HEK293T (cell line): ENCODE measurements at regions not wholly inside any gene's neighbourhood (a gene's known extent, or its start where the extent isn't known, plus 50 kb on each side); places are given as distances from the start of the nearest gene placed in this dataset.

Source experiments
- CTCF ChIA-PET: fragments of 350-600 bp; formaldehyde crosslinking; extraction: SDS; loops from one replicate; lab custom pipeline; 2021; ENCODE audit warnings: antibody characterized with exemption, inconsistent platforms; lab: Yijun Ruan, JAX
- POLR2A ChIA-PET: fragments of 350-600 bp; formaldehyde crosslinking; extraction: SDS; loops from one replicate; lab custom pipeline; 2020; ENCODE audit warnings: antibody characterized with exemption, inconsistent platforms; lab: Yijun Ruan, JAX
- DNase-seq: peaks from one replicate; pipeline ENCODE4 v3.0.0; 2012; ENCODE audit warnings: mixed read lengths; ENCODE audit errors: extremely low spot score
- ARNT ChIP-seq: fragments of 450-650 bp; IDR thresholded peaks from 2 replicates; pipeline ENCODE4 v1.6.1; 2017; ENCODE audit warnings: mild to moderate bottlenecking
- BHLHE40 ChIP-seq: fragments of 450-650 bp; IDR thresholded peaks from 2 replicates; pipeline ENCODE4 v1.6.1; 2016; ENCODE audit warnings: mild to moderate bottlenecking, moderate library complexity, borderline replicate concordance
- CTBP1 ChIP-seq: fragments of 450-650 bp; IDR thresholded peaks from 2 replicates; pipeline ENCODE4 v1.6.1; 2016; ENCODE audit warnings: borderline replicate concordance
- ELF4 ChIP-seq: fragments of 450-650 bp; IDR thresholded peaks from 2 replicates; pipeline ENCODE4 v1.6.1; 2017; ENCODE audit warnings: antibody characterized with exemption
- FOXA1 ChIP-seq: fragments of 450-650 bp; IDR thresholded peaks from 2 replicates; pipeline ENCODE4 v1.6.1; 2016; ENCODE audit warnings: mild to moderate bottlenecking
- FOXK2 ChIP-seq: fragments of 450-650 bp; IDR thresholded peaks from 2 replicates; pipeline ENCODE4 v1.6.1; 2016; ENCODE audit warnings: mild to moderate bottlenecking
- FOXM1 ChIP-seq: fragments of 450-650 bp; IDR thresholded peaks from 2 replicates; pipeline ENCODE4 v1.6.1; 2017; ENCODE audit warnings: mild to moderate bottlenecking, borderline replicate concordance
- HDGF ChIP-seq: fragments of 450-650 bp; IDR thresholded peaks from 2 replicates; pipeline ENCODE4 v1.6.1; 2017; ENCODE audit warnings: antibody characterized with exemption, borderline replicate concordance
- L3MBTL2 ChIP-seq: fragments of 450-650 bp; conservative IDR thresholded peaks from 2 replicates; pipeline ENCODE4 v1.6.1; 2016; ENCODE audit warnings: mild to moderate bottlenecking
- LEF1 ChIP-seq: fragments of 450-650 bp; IDR thresholded peaks from 2 replicates; pipeline ENCODE4 v1.6.1; 2017; ENCODE audit warnings: mild to moderate bottlenecking, borderline replicate concordance
- NFRKB ChIP-seq: fragments of 450-650 bp; IDR thresholded peaks from 2 replicates; pipeline ENCODE4 v1.6.1; 2016; ENCODE audit warnings: mild to moderate bottlenecking, moderate library complexity
- PKNOX1 ChIP-seq: fragments of 450-650 bp; IDR thresholded peaks from 2 replicates; pipeline ENCODE4 v1.6.1; 2016
- SP1 ChIP-seq: fragments of 450-650 bp; IDR thresholded peaks from 2 replicates; pipeline ENCODE4 v1.6.1; 2017
- SUZ12 ChIP-seq: fragments of 450-650 bp; IDR thresholded peaks from 2 replicates; pipeline ENCODE4 v1.6.1; 2016; ENCODE audit warnings: mild to moderate bottlenecking
- TARDBP ChIP-seq: fragments of 450-650 bp; IDR thresholded peaks from 2 replicates; pipeline ENCODE4 v1.6.1; 2016
- ZNF384 ChIP-seq: fragments of 450-650 bp; IDR thresholded peaks from 2 replicates; pipeline ENCODE4 v1.6.1; 2016

- CTCF ChIA-PET = no interaction called here
- TF ChIP-seq SUZ12 (no peak), BHLHE40 (no peak), LEF1 (no peak), L3MBTL2 (no peak), CTBP1 (no peak), ELF4 (no peak), TARDBP (no peak), FOXA1 (no peak), PKNOX1 (no peak), NFRKB (no peak)
- POLR2A ChIA-PET = no interaction called here
- DNase-seq = no peak
Observed at GRCh38 chr9:126750941-126751725, 53.7 kb upstream of the ZBTB43 start.

GRCh38 chr9:126752376-126752775 lies 52.5 kb upstream of the ZBTB43 start:
- no peak for TF ChIP-seq FOXM1
- TF ChIP-seq HDGF = no peak
- TF ChIP-seq BHLHE40 = no peak
- TF ChIP-seq ARNT = no peak
- TF ChIP-seq ELF4 = no peak
- no peak for TF ChIP-seq LEF1
- no peak for TF ChIP-seq ZNF384
- TF ChIP-seq NFRKB = no peak
- TF ChIP-seq CTBP1 = no peak
- no peak for TF ChIP-seq FOXK2
- no peak for TF ChIP-seq SUZ12
- TF ChIP-seq PKNOX1 = no peak
- no peak for TF ChIP-seq L3MBTL2
- TF ChIP-seq TARDBP = no peak
- no peak for TF ChIP-seq SP1
- TF ChIP-seq FOXA1 = no peak
- no peak for DNase-seq
- ChIA-PET CTCF (interaction anchor here (0.9 kb wide), 1 partner anchor 11 kb away, joined by 4 read pairs; no protein-coding TSS in a partner anchor), POLR2A (no interaction called here)

- TF ChIP-seq CTBP1 = no peak
- no peak for TF ChIP-seq ARNT
- no peak for TF ChIP-seq FOXA1
- TF ChIP-seq TARDBP = no peak
- no peak for TF ChIP-seq L3MBTL2
- TF ChIP-seq SUZ12 = no peak
- TF ChIP-seq NFRKB = no peak
- no peak for TF ChIP-seq BHLHE40
- no peak for TF ChIP-seq FOXM1
- no peak for TF ChIP-seq SP1
- TF ChIP-seq ELF4 = no peak
- TF ChIP-seq LEF1 = no peak
- DNase-seq = no peak
- ChIA-PET CTCF (interaction anchor here (0.9 kb wide), 1 partner anchor 12 kb away, joined by 4 read pairs; no protein-coding TSS in a partner anchor), POLR2A (no interaction called here)
Observed at GRCh38 chr9:126752881-126753670, 51.8 kb upstream of the ZBTB43 start.

- CTCF ChIA-PET = no interaction called here
- DNase-seq = no peak
- no peak for TF ChIP-seq LEF1
- TF ChIP-seq SUZ12 = no peak
- TF ChIP-seq HDGF = no peak
- peak; percentile 50; the same call in 1 of the 2 replicates for TF ChIP-seq PKNOX1
- TF ChIP-seq ELF4 = no peak
- POLR2A ChIA-PET = no interaction called here
Observed at GRCh38 chr9:126754436-126755316, 50.2 kb upstream of the ZBTB43 start.
